ENCODE measurements at regions not wholly inside any gene's neighbourhood (a gene's known extent, or its start where the extent isn't known, plus 50 kb on each side); places are given as distances from the start of the nearest gene placed in this dataset.

DNA sequence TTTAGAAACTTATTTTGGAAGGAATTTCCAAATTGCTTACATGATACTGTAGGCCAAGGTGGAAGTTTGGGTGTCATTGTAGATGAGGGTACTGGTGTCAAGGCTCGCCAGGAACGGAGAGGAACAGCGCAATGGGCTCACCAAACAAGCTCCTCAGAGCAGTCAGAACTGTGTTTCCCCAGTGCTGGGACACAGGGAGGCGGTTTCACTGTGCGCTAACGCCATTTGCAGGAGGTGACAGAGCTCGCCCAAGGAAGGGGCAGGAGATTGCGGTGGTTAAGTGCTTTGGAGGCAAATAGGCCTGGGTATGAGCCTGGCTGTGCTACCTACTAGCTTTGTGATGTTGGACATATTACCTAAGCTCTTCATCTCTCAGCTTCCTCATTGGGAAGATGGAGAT lies 57.3 kb downstream of the HHEX start:
- 95 to 100% (median 97%) methylated on average over 8 of the region's 8 CpGs for WGBS, 5 donors
- TF ChIP-seq POLR2AphosphoS5 (IDR thresholded peaks at IDR 0.05) (no peak), EP300 (IDR thresholded peaks at IDR 0.05) (no peak), POLR2A (IDR thresholded peaks at IDR 0.05) (no peak)
- TF ChIP-seq, protein P1, sequence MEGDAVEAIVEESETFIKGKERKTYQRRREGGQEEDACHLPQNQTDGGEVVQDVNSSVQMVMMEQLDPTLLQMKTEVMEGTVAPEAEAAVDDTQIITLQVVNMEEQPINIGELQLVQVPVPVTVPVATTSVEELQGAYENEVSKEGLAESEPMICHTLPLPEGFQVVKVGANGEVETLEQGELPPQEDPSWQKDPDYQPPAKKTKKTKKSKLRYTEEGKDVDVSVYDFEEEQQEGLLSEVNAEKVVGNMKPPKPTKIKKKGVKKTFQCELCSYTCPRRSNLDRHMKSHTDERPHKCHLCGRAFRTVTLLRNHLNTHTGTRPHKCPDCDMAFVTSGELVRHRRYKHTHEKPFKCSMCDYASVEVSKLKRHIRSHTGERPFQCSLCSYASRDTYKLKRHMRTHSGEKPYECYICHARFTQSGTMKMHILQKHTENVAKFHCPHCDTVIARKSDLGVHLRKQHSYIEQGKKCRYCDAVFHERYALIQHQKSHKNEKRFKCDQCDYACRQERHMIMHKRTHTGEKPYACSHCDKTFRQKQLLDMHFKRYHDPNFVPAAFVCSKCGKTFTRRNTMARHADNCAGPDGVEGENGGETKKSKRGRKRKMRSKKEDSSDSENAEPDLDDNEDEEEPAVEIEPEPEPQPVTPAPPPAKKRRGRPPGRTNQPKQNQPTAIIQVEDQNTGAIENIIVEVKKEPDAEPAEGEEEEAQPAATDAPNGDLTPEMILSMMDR (IDR thresholded peaks at IDR 0.05): no peak
- DNase-seq: no peak
- Histone ChIP-seq H3K27ac (no peak overlapping the region), H3K36me3 (no peaks in the 10 kb centered on the region), H3K27me3 (no peaks in the 10 kb centered on the region), H3K9me3 (no peaks in the 10 kb centered on the region), H3K4me1 (no peaks in the 10 kb centered on the region), H3K4me3 (no peak overlapping the region)
- intact Hi-C loops (cut with DNase I; ENCODE audit: low total_unique reads): no loop called here

DNA sequence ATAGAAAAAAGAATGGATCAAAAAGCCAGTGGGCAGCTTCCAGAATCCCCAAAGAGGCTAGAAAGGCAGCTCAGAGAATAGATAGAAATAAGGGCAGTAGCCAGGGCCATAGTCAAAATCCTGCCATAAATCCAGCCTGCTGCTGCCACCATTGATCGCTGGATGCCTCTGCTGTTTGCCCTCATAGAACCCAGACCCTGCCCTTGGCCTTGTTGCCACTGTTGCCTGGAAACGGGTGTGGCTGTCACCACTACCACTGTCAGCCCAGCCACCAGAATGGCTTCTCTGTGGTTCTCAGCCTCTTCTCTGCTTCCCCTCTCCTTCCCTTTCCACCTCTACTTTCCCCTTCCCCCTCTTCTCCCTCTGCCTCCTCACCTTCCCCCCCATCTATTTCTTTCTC lies 57.8 kb downstream of the HHEX start:
- TF ChIP-seq POLR2AphosphoS5 (IDR thresholded peaks at IDR 0.05): no peak
- TF ChIP-seq EP300 (IDR thresholded peaks at IDR 0.05): no peak
- no peak for TF ChIP-seq POLR2A (IDR thresholded peaks at IDR 0.05)
- TF ChIP-seq, protein P1 (IDR thresholded peaks at IDR 0.05): no peak
- Histone ChIP-seq H3K9me3 (no peaks in the 10 kb centered on the region), H3K27ac (no peak overlapping the region), H3K4me3 (no peak overlapping the region), H3K4me1 (no peaks in the 10 kb centered on the region), H3K36me3 (no peaks in the 10 kb centered on the region), H3K27me3 (no peaks in the 10 kb centered on the region)
- 37 to 61% (median 41%) methylated on average over 2 of the region's 2 CpGs for WGBS, 5 donors
- DNase-seq: peak in 1 of 2 donors; percentile 67
- intact Hi-C loops (cut with DNase I; ENCODE audit: low total_unique reads): no loop called here

DNA sequence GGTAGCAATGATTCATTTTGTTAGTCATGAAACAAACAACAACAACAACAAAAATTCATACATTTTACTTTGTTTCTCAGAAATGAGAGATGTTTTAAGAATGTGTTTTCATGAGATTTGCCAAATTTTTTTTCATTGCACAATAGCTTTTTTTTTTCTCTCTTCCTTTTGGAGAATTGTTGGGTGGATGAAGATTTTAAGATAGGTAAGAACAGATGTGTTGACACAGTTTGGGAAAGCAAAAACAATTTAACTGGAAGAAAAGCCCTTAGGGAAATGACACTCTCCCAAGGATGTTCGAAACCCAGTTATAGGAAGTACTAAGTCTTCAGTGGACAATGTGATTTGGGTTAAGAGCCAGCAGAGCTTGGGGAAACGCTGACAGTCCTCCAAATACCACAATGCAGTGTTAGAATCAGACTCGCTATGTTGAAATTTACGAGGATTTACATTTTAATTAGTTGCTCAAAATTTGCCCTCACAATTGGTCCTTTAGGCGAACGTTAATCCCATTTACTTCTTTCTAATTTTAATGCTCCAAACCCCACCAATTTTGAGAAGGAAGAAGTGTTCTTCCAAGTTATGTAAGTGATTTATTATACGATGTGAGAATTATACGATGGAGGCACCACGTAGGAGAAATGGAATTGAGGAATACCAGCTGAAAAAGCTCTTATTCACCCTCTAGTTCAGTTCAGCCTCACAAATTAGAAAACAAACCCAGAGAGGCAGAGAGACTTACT lies 61.2 kb downstream of the HHEX start:
- Histone ChIP-seq H3K36me3 (no peaks in the 10 kb centered on the region), H3K4me1 (peaks cover 0 to 11% (median 1%) of the 10 kb centered on the region in 4 donors), H3K27me3 (no peaks in the 10 kb centered on the region), H3K27ac (no peak overlapping the region), H3K4me3 (no peak overlapping the region), H3K9me3 (no peaks in the 10 kb centered on the region)
- intact Hi-C loops (cut with DNase I; ENCODE audit: low total_unique reads): no loop called here
- 65 to 86% (median 75%) methylated on average over 9 of the region's 9 CpGs for WGBS, 5 donors
- no peak for DNase-seq
- no peak for TF ChIP-seq EP300 (IDR thresholded peaks at IDR 0.05)
- TF ChIP-seq, protein P1 (IDR thresholded peaks at IDR 0.05): no peak
- no peak for TF ChIP-seq POLR2A (IDR thresholded peaks at IDR 0.05)
- no peak for TF ChIP-seq POLR2AphosphoS5 (IDR thresholded peaks at IDR 0.05)

DNA sequence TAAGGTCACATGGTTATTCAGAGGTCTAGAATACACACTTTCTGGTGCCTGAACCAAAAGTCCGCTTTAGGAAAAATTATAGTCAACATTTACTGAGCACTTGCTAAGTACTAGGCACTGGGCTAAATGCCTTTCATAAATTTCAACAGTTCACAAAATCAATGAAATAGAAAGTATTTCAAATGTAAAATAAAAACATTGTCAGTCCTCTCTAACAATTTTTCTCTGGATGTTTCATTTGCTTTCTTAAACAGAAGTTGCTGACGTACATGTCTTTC lies 61.7 kb downstream of the HHEX start:
- Histone ChIP-seq H3K27ac (no peak overlapping the region), H3K36me3 (no peaks in the 10 kb centered on the region), H3K27me3 (no peaks in the 10 kb centered on the region), H3K4me3 (no peak overlapping the region), H3K4me1 (peaks cover 2 to 16% (median 4%) of the 10 kb centered on the region in 4 donors), H3K9me3 (no peaks in the 10 kb centered on the region)
- DNase-seq: no peak
- intact Hi-C loops (cut with DNase I; ENCODE audit: low total_unique reads): no loop called here
- TF ChIP-seq, protein P1 (IDR thresholded peaks at IDR 0.05): no peak
- no peak for TF ChIP-seq EP300 (IDR thresholded peaks at IDR 0.05)
- no peak for TF ChIP-seq POLR2A (IDR thresholded peaks at IDR 0.05)
- no peak for TF ChIP-seq POLR2AphosphoS5 (IDR thresholded peaks at IDR 0.05)
- 81 to 94% (median 90%) methylated on average over 2 of the region's 2 CpGs for WGBS, 5 donors
